Panc1 (cell line): ENCODE measurements at regions not wholly inside any gene's neighbourhood (a gene's known extent, or its start where the extent isn't known, plus 50 kb on each side); places are given as distances from the start of the nearest gene placed in this dataset.

Experiments
- CTCF ChIP-seq: fragments of 450-650 bp; IDR thresholded peaks from 2 replicates; pipeline ENCODE4 v1.5.1; 2017; ENCODE audit warnings: mild to moderate bottlenecking
- POLR2AphosphoS5 ChIP-seq: IDR thresholded peaks from 2 replicates; pipeline ENCODE4 v1.6.1; 2012; ENCODE audit warnings: mild to moderate bottlenecking, low read depth, low read length, moderate library complexity
- REST ChIP-seq, 2 experiments: IDR thresholded peaks; 2 replicates each; pipeline ENCODE4 v1.6.1; 2011 to 2012; ENCODE audit warnings: low read depth in 2 of 2, control low read depth in 1 of 2, low read length in 1 of 2, mild to moderate bottlenecking in 1 of 2, moderate library complexity in 1 of 2; ENCODE audit not compliant: insufficient read depth in 1 of 2
- SIN3A ChIP-seq: IDR thresholded peaks from 2 replicates; pipeline ENCODE4 v1.6.1; 2012; ENCODE audit warnings: low read depth, mild to moderate bottlenecking, low read length, moderate library complexity, borderline replicate concordance; ENCODE audit not compliant: insufficient read depth
- TCF7L2 ChIP-seq: IDR thresholded peaks from 2 replicates; pipeline ENCODE4 v1.6.1; 2011; ENCODE audit warnings: mild to moderate bottlenecking, low read depth, low read length, inconsistent platforms

GRCh38 chr6:168981187-168981586, 272.5 kb downstream of the THBS2 start:
- TF ChIP-seq CTCF (no peak), REST (IDR thresholded peaks at IDR 0.05; ENCODE audit: insufficient read depth in 1 of 2, low read depth in 2 of 2, low read length in 1 of 2) (no peak), SIN3A (no peak), POLR2AphosphoS5 (no peak), TCF7L2 (no peak)
